CD4-positive, alpha-beta T cell treated with Interleukin-1 beta for 1 hour (primary cell): ENCODE measurements at regions not wholly inside any gene's neighbourhood (a gene's known extent, or its start where the extent isn't known, plus 50 kb on each side); places are given as distances from the start of the nearest gene placed in this dataset.
"Not testable (repeated sequence)": the region's sequence is repeated elsewhere in the genome, so short reads cannot be mapped to it uniquely, and the experiment has no call there.

ENCODE experiments used
- DNase-seq, 2 donors: peaks; one replicate each; pipeline ENCODE4 v3.0.0-alpha.2; 2020 to 2022

DNA sequence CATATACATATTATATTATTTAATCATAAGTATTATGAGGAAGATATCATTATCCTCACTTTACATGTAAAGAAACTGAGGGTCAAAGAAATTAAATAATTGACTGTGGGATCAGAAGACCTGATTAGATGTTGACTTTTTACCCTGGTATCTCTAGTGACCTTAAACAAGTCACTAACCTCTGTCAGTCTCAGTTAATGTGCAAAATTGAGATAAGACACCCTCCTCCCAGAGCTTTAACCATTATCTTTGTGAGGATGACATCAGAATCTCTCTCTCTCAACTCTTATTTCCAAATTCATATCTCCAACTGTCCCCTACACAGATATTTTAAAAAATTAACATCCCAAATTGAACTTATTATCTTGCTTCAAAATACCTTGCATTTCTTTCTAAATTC lies 177.8 kb downstream of the KLHL28 start:
- no peak for DNase-seq

- no peak for DNase-seq
Measured at GRCh38 chr14:44782775-44783238, 178.9 kb downstream of the KLHL28 start.

- DNase-seq = no peak
Measured at GRCh38 chr14:44780989-44781388, 180.8 kb downstream of the KLHL28 start.

DNA sequence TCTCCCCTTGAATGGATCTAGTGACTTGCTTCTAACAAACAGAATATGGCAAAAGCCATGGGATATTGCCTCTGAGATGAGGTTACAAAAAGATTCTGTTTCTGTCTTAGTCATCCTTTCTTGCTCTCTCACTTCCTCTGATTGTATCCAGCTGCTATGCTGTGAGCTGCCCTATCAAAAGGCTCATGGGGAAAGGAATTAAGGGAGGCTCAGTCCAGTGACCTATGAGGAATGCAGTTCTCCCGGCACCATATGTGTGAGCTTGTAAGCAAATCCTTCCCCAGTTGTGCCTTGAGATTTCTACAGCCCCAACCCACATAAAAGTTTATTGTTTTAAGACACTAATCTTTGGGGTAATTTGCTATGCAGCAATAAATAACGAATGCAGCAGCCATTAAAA lies 183.1 kb downstream of the KLHL28 start:
- DNase-seq = no peak

DNA sequence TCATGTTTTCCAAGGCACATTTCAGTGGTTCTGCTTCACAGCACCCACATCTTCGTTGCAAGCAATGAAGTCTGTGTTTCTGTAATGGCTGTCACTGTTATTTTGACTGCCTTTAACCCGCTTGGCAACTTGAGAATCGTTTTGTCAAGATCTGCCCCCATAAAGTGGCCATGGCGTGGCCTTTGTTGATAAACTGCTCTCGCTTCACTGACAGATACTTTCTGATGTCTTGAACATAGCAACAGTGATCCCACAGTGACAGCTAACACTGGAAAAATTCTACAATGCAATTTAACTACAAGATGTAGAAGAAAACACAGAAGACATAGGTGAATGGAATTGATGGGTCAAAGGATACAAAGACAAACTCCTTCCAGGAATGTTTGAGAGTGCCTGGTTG lies 184.2 kb downstream of the KLHL28 start:
- no peak for DNase-seq

DNA sequence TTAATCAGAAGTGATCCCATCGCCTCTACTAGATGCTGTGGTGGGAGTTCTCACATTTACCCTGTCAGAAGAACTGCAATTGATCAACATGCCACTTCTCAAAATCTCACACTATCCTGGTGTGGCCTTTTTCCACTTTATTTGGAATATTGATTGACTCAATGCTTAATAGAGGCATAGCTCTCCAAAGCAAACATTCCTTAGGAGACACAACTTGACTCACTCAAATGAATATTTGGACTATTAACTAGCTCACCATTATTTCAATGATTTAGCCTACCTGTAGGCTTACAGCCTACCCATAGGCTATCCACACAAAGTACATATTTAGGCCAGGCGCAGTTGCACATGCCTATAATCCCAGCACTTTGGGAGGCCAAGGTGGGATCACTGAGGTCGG lies 186.5 kb downstream of the KLHL28 start:
- DNase-seq = no peak

DNA sequence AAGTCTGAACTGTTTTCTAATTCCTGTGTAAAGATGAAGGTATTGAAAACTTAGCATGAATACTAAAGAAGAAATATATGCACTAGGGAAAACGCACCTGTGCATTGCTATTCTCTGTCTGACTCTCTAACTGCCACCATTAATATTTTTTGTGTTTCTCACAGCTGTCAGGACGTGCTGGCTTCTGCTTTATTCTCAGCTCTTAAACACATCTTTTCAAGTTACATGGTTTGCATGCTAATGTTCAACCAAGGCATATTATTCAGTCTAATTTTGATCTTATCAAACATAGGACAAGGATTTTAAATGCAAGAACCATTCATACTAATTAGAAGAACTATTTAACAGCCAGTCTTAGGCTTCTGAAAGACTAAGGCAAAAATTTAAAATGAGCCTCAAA lies 187.4 kb downstream of the KLHL28 start:
- no peak for DNase-seq

DNA sequence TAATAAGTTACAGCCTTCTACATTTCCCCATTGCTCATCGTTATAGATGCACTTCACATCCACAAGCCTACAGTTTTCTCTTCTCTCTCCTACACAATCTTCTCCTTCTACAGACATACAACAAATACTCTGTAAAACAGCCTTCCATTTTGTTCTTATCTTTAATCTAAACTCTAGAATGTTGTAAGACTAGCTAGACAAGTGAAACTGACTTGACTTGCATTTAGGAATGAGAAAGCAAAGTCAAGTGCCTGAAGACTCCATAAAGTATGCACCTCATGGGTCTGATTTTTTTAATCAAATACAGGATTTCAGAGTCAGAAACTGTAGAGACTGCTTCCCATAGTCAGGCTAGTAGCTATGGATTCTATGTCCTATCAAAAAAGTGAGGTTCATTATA lies 190.3 kb downstream of the KLHL28 start:
- no peak for DNase-seq

- DNase-seq = no peak
Measured at GRCh38 chr14:44770201-44770600, 191.5 kb downstream of the KLHL28 start.

DNA sequence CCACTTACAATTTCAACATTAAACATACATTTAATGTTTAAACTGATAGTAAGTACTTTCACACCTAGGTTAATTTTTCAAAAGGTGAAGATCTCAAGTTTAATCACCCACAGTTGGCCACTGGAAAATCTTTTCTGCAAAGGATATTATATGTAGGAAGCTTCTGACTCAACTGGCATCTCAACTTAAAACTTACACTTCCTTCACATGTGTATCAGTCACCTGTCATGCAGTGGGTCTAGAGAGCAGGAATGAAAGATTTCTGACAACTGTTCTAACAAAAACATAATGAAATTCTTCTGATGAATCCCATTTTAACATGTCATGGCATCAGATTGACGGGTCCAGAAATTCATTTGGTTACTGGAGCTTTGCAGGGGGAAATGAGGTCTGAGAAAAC lies 192.8 kb downstream of the KLHL28 start:
- DNase-seq = no peak

DNA sequence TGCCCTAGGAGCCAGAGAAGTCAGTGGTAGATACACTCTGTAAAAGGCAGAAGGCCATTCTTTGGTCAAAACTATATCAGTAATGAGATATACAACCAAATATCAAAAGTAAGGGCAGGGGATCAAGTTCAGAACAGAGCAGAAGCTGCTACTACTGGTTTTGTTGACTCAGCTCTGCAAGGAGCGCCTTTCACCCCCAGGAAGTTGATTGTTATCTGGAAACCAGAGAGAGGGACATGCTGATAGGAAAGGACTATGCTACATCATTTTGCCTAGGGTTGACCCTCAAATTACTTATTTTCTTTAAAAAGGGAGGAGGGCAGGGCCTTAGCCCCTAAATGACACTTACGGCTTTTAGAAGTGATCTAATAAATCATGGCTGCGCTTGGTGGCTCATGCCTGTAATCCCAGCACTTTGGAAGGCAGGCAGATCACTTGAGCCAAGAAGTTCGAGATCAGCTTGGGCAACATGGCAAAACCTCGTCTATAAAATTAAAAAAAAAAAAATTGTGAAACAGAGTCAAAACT lies 194.0 kb downstream of the KLHL28 start:
- no peak for DNase-seq

DNA sequence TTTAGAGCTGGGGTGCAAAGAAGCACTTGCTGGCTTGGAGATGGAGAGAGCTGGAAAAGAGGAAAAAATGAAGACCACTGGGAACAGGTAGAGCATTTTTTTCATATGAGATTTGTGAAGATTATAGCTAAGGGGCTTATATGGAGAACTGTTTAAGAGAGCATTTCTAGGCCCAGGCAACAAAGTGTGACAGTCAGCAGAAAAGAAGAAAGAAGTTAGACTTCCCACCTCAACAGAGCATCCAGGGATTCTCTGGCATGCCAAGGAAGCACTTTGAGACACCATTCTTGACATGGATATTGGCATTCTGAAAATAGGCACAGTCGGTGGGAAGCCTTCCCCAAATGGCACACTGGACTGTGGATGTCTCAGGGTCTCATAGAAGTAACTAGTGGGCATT lies 195.5 kb downstream of the KLHL28 start:
- DNase-seq = no peak

GRCh38 chr14:44763356-44763755 lies 198.4 kb downstream of the KLHL28 start:
- DNase-seq = no peak

GRCh38 chr14:44759277-44759676 lies 202.5 kb downstream of the KLHL28 start:
- no peak for DNase-seq

DNA sequence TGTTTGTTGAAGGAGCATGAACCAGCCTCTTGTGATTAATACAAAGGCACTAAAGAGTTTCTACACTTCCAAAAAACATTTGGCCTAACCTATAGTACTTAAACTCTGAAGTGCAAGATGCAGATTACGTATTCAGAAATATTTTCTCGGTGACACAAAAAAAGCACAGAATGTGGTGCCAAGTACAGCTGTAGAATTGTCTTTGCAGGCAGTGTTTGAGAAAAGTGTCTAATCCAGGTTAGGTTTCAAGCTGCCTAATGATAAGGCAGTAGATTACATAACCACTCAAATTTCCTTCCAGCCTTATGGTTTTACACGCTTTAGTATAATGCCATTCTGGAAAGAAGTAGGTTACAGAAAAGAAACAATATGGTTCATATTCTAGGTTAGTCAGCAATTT lies 205.2 kb downstream of the KLHL28 start:
- DNase-seq = no peak

- DNase-seq = no peak
Measured at GRCh38 chr14:44745371-44745770, 216.4 kb downstream of the KLHL28 start.

GRCh38 chr14:44742202-44742601 lies 219.5 kb downstream of the KLHL28 start:
- DNase-seq = no peak

GRCh38 chr14:44741431-44741830 lies 220.3 kb downstream of the KLHL28 start:
- no peak for DNase-seq

DNA sequence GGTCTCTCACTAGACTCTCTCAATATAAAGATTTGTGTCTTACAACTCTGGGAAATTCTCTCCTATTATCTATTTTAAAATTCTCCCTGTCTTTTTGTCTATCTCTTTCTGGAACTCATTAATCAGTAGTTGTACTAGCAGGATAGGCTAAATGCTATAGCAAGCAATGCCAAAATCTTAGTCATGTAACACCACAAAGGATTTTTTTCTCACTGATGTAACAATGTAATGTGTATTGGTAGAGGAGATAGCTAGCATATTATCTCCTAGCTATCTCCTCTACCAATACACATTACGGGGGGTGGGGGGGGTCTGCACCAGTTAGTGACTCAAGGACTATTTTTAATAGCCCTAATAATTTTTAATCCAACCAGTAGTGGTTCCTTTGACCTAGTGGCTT lies 225.4 kb downstream of the KLHL28 start:
- DNase-seq = no peak

- DNase-seq = no peak
Measured at GRCh38 chr14:44732144-44732543, 225.1 kb upstream of the FSCB start.

DNA sequence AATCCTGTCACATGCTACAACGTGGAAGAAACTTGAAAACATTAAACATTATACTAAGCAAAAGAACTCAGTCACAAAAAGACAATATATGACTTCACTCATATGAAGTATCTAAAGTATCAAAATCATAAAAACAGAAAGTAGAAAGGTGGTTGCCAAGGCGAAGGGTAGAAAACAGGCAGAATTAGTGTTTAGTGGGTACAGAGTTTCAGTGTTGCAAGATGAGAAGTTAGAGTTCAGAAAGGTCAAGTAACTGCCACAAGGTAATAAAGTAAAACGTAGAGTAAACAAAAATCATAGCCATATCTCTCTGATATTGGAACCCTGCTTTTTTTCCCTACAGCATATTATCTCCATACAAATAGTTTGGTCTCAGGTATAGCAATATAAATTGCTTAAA lies 223.8 kb upstream of the FSCB start:
- DNase-seq = no peak

DNA sequence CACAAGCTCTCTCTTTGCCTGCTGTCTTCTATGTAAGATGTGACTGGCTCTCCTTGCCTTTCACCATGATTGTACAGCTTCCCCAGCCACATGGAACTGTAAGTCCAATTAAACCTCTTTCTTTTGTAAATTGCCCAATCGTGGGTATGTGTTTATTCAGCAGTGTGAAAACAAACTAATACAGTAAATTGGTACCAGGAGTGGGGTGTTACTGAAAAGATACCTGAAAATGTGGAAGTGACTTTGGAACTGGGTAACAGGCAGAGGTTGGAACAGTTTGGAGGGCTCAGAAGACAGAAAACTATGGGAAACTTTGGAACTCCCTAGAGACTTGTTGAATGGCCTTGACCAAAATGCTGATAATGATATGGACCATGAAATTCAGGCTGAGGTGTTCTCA lies 214.3 kb upstream of the FSCB start:
- not testable (repeated sequence) for DNase-seq

DNA sequence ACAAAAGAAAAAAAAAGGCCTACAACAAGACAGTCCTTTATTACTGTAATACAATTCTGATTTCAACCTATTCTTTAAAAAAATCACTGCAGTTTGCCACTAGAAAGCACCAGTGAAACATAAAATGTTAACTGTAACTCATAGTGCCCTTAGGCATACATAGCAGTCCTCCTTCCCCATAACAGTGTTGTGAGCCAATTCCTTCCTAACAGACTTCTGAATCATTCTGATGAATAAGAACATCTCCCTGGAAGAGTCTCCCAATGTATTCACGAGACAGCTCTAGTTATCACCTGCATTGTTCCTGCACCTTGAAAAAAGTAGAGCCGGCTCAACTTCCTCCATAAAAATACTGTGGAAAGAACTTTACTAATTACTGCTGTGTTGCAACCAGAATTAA lies 213.6 kb upstream of the FSCB start:
- no peak for DNase-seq

- no peak for DNase-seq
Measured at GRCh38 chr14:44712024-44712815, 205.1 kb upstream of the FSCB start.
